ENCODE measurements at regions not wholly inside any gene's neighbourhood (a gene's known extent, or its start where the extent isn't known, plus 50 kb on each side); places are given as distances from the start of the nearest gene placed in this dataset.

DNA sequence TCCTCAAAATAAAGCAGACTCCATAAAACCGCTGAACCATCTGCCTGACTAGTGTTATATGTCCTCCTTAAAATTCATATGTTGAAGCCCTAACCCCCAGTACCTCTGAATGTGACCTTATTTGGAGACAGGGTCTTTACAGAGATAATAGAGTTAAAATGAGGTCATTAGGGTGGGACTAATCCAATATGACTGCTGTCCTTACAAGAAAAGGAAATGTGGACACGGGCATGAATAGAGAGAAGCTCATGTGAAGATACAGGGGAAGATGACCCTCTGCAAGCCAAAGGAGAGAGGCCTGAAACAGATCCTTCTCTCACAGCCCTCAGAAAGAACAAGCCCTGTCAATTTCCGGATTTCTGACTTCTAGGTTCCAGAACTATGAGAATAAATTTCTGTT is 82.0 kb upstream of the KLHL13 start:
- no peaks in the 10 kb centered on the region for H3K4me1 Mint-ChIP-seq
- ATAC-seq (replicated peaks): no peak
- H3K27ac Mint-ChIP-seq: no peak overlapping the region
- no peak for DNase-seq
- no peaks in the 10 kb centered on the region for H3K9me3 Mint-ChIP-seq
- H3K27me3 Mint-ChIP-seq: no peaks in the 10 kb centered on the region
- H3K36me3 Mint-ChIP-seq: no peaks in the 10 kb centered on the region
- H3K4me3 Mint-ChIP-seq: no peak overlapping the region

- H3K36me3 Mint-ChIP-seq: no peaks in the 10 kb centered on the region
- no peak for ATAC-seq (replicated peaks)
- no peaks in the 10 kb centered on the region for H3K9me3 Mint-ChIP-seq
- no peaks in the 10 kb centered on the region for H3K27me3 Mint-ChIP-seq
- no peak overlapping the region for H3K4me3 Mint-ChIP-seq
- no peak for DNase-seq
- H3K4me1 Mint-ChIP-seq: no peaks in the 10 kb centered on the region
- H3K27ac Mint-ChIP-seq: no peak overlapping the region
Measured at GRCh38 chrX:118199997-118200396, 83.4 kb upstream of the KLHL13 start.

- no peaks in the 10 kb centered on the region for H3K36me3 Mint-ChIP-seq
- H3K27ac Mint-ChIP-seq: no peak overlapping the region
- no peaks in the 10 kb centered on the region for H3K4me1 Mint-ChIP-seq
- ATAC-seq (replicated peaks) (no peak), DNase-seq (no peak)
- peaks cover 0 to 4% of the 10 kb centered on the region in 2 donors for H3K27me3 Mint-ChIP-seq
- no peak overlapping the region for H3K4me3 Mint-ChIP-seq
- H3K9me3 Mint-ChIP-seq: no peaks in the 10 kb centered on the region
Measured at GRCh38 chrX:118205421-118206395, 89.1 kb upstream of the KLHL13 start.

- no peak overlapping the region for H3K4me3 Mint-ChIP-seq
- H3K27me3 Mint-ChIP-seq: peaks cover 0 to 8% of the 10 kb centered on the region in 2 donors
- no peaks in the 10 kb centered on the region for H3K36me3 Mint-ChIP-seq
- no peak overlapping the region for H3K27ac Mint-ChIP-seq
- DNase-seq (no peak), ATAC-seq (replicated peaks) (no peak)
- no peaks in the 10 kb centered on the region for H3K9me3 Mint-ChIP-seq
- peaks cover 10 to 20% of the 10 kb centered on the region in 2 donors for H3K4me1 Mint-ChIP-seq
Measured at GRCh38 chrX:118207831-118208453, 91.3 kb upstream of the KLHL13 start.

GRCh38 chrX:118208481-118208880 is 91.9 kb upstream of the KLHL13 start:
- DNase-seq (no peak), ATAC-seq (replicated peaks) (no peak)
- Mint-ChIP-seq H3K27ac (no peak overlapping the region), H3K4me1 (peaks cover 12 to 23% of the 10 kb centered on the region in 2 donors), H3K9me3 (no peaks in the 10 kb centered on the region), H3K27me3 (peaks cover 0 to 8% of the 10 kb centered on the region in 2 donors), H3K36me3 (no peaks in the 10 kb centered on the region), H3K4me3 (no peak overlapping the region)

- H3K4me3 Mint-ChIP-seq: peak overlapping the region in 1 of 2 donors; percentile 62
- no peak for DNase-seq
- H3K27me3 Mint-ChIP-seq: peaks cover 0 to 8% of the 10 kb centered on the region in 2 donors
- H3K27ac Mint-ChIP-seq: no peak overlapping the region
- H3K36me3 Mint-ChIP-seq: no peaks in the 10 kb centered on the region
- ATAC-seq (replicated peaks): peak; percentile 73 to 80
- H3K9me3 Mint-ChIP-seq: no peaks in the 10 kb centered on the region
- peaks cover 12 to 23% of the 10 kb centered on the region in 2 donors for H3K4me1 Mint-ChIP-seq
Measured at GRCh38 chrX:118211891-118212816, 95.5 kb upstream of the KLHL13 start.

- Mint-ChIP-seq H3K27me3 (peaks cover 0 to 8% of the 10 kb centered on the region in 2 donors), H3K4me3 (peak overlapping the region in 1 of 2 donors; percentile 62), H3K36me3 (no peaks in the 10 kb centered on the region), H3K9me3 (no peaks in the 10 kb centered on the region), H3K4me1 (peaks cover 12 to 23% of the 10 kb centered on the region in 2 donors), H3K27ac (no peak overlapping the region)
- no peak for DNase-seq
- peak; percentile 80 to 82 for ATAC-seq (replicated peaks)
Measured at GRCh38 chrX:118212817-118213183, 96.2 kb upstream of the KLHL13 start.

DNA sequence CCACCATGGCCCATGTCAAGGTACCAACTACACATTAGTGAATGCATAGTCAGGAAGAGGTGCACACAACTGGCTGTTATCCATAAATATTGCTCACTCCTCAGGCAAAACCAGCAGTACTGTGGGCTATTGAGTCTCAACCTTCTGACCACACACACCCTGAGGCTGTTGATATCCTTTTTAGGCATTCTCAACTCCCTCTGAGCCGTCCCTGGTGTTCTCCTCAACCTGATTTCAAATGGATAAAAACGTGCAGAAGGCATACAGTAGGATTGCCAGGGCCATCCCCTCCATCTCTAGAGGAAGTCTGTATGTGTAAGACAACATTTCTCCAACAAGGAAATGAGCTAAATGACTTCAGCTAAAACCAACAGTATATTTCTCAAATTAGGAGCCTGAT is 98.7 kb upstream of the KLHL13 start:
- Mint-ChIP-seq H3K27ac (no peak overlapping the region), H3K4me3 (no peak overlapping the region), H3K9me3 (no peaks in the 10 kb centered on the region), H3K4me1 (peaks cover 12 to 23% of the 10 kb centered on the region in 2 donors), H3K36me3 (no peaks in the 10 kb centered on the region), H3K27me3 (peaks cover 0 to 8% of the 10 kb centered on the region in 2 donors)
- no peak for DNase-seq
- no peak for ATAC-seq (replicated peaks)

GRCh38 chrX:118216087-118216486 is 99.5 kb upstream of the KLHL13 start:
- Mint-ChIP-seq H3K4me3 (no peak overlapping the region), H3K4me1 (peaks cover 12 to 20% of the 10 kb centered on the region in 2 donors), H3K36me3 (no peaks in the 10 kb centered on the region), H3K9me3 (no peaks in the 10 kb centered on the region), H3K27me3 (peaks cover 0 to under 1% of the 10 kb centered on the region in 2 donors), H3K27ac (no peak overlapping the region)
- DNase-seq (no peak), ATAC-seq (replicated peaks) (no peak)

DNA sequence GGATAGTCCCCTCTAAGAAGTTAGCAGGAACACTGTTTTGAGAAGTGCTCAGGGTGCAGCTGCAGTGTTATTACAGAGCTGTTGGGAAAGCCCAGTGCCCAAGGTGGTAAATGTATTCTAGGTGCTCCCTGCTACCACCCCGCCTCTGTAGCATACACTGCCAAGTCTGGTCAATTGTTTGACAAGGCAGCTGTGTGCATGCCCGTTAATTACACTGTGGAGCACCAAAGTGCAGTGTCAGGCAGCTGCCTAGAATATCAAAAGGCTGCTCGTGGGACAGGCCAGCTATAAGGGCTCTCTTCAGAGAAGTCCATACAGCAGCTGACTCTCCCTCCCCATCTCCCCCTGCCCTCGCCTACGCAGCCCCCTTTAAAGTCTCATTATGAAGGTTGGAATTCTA is 99.9 kb upstream of the KLHL13 start:
- Mint-ChIP-seq H3K27ac (no peak overlapping the region), H3K4me1 (peaks cover 12 to 18% of the 10 kb centered on the region in 2 donors), H3K27me3 (no peaks in the 10 kb centered on the region), H3K9me3 (no peaks in the 10 kb centered on the region), H3K36me3 (no peaks in the 10 kb centered on the region), H3K4me3 (no peak overlapping the region)
- ATAC-seq (replicated peaks) (no peak), DNase-seq (no peak)

GRCh38 chrX:118218079-118218478 is 101.5 kb upstream of the KLHL13 start:
- Mint-ChIP-seq H3K36me3 (no peaks in the 10 kb centered on the region), H3K9me3 (no peaks in the 10 kb centered on the region), H3K4me1 (peaks cover under 1 to 2% of the 10 kb centered on the region in 2 donors), H3K27ac (no peak overlapping the region), H3K27me3 (peaks cover 0 to 3% of the 10 kb centered on the region in 2 donors), H3K4me3 (no peak overlapping the region)
- ATAC-seq (replicated peaks) (no peak), DNase-seq (no peak)

DNA sequence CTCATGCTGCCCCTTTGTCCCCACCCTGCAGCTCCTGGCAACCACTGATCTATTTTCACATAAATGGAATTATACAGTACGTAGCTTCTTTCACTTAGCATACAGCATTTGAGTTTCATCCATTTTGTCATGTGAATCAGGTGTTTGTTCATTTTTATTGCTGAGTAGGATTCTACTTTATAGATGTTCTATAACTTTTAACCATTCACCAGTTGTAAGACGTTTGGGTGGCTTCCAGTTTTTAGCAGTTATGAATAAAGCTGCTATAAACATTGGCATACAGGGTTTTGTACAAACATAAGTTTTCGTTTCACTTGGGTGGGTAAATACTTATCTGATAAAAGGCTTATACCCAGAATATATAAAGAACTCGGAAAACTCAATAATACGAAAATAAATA is 102.3 kb upstream of the KLHL13 start:
- no peaks in the 10 kb centered on the region for H3K36me3 Mint-ChIP-seq
- no peak for DNase-seq
- peaks cover 0 to 3% of the 10 kb centered on the region in 2 donors for H3K27me3 Mint-ChIP-seq
- H3K9me3 Mint-ChIP-seq: no peaks in the 10 kb centered on the region
- ATAC-seq (replicated peaks): no peak
- no peak overlapping the region for H3K4me3 Mint-ChIP-seq
- no peak overlapping the region for H3K27ac Mint-ChIP-seq
- no peaks in the 10 kb centered on the region for H3K4me1 Mint-ChIP-seq

GRCh38 chrX:118219866-118220265 is 103.3 kb upstream of the KLHL13 start:
- Mint-ChIP-seq H3K9me3 (no peaks in the 10 kb centered on the region), H3K36me3 (no peaks in the 10 kb centered on the region)

GRCh38 chrX:118220509-118220908 is 103.9 kb upstream of the KLHL13 start:
- peaks cover 0 to 3% of the 10 kb centered on the region in 2 donors for H3K27me3 Mint-ChIP-seq
- DNase-seq: no peak
- H3K4me1 Mint-ChIP-seq: no peaks in the 10 kb centered on the region
- H3K36me3 Mint-ChIP-seq: no peaks in the 10 kb centered on the region
- no peaks in the 10 kb centered on the region for H3K9me3 Mint-ChIP-seq
- no peak overlapping the region for H3K4me3 Mint-ChIP-seq
- no peak overlapping the region for H3K27ac Mint-ChIP-seq
- ATAC-seq (replicated peaks): no peak

More at GRCh38 chrX:118219866-118220265, 103.3 kb upstream of the KLHL13 start:
- H3K4me1 Mint-ChIP-seq: no peaks in the 10 kb centered on the region
- H3K27ac Mint-ChIP-seq: no peak overlapping the region
- no peak for ATAC-seq (replicated peaks)
- peaks cover 0 to 3% of the 10 kb centered on the region in 2 donors for H3K27me3 Mint-ChIP-seq
- H3K4me3 Mint-ChIP-seq: no peak overlapping the region
- no peak for DNase-seq
